OCI-LY3 (cell line): ENCODE measurements at regions not wholly inside any gene's neighbourhood (a gene's known extent, or its start where the extent isn't known, plus 50 kb on each side); places are given as distances from the start of the nearest gene placed in this dataset.

ENCODE experiments used
- CTCF ChIP-seq: fragments of 200-600, 300-600 bp; sonication (generic); IDR thresholded peaks from 2 replicates; pipeline ENCODE4 v1.5.1; 2014; ENCODE audit warnings: antibody characterized with exemption, low read length, low read depth
- EZH2phosphoT487 ChIP-seq: fragments of 200-600 bp; shearing (Covaris generic); IDR thresholded peaks from 2 replicates; pipeline ENCODE4 v1.6.1; 2018; ENCODE audit warnings: antibody characterized with exemption, mixed run types, low read depth

GRCh38 chr6:168939796-168940195 lies 313.9 kb downstream of the THBS2 start:
- TF ChIP-seq CTCF (no peak), EZH2phosphoT487 (no peak)
